ENCODE measurements at regions not wholly inside any gene's neighbourhood (a gene's known extent, or its start where the extent isn't known, plus 50 kb on each side); places are given as distances from the start of the nearest gene placed in this dataset.

DNA sequence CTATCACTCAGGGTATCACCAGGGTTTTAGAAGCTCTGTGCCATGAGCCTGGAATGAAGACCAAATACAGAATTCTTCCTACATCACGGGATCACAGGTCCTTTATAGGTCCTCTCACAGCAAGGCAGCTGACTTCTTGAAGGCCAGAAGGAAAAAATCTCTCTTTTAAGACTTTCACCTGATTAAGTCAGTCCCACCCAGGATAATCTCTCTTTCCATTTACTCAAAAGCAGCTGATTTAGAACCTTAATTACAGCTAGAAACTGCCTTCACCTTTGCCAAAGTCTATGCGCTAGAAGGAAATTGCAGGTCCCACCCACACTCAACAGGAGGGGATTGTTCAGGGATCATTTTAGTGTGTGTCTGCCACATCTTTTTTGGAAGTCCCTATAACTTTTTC, 135.1 kb downstream of the RAB11FIP2 start:
- TF ChIP-seq, protein P1, sequence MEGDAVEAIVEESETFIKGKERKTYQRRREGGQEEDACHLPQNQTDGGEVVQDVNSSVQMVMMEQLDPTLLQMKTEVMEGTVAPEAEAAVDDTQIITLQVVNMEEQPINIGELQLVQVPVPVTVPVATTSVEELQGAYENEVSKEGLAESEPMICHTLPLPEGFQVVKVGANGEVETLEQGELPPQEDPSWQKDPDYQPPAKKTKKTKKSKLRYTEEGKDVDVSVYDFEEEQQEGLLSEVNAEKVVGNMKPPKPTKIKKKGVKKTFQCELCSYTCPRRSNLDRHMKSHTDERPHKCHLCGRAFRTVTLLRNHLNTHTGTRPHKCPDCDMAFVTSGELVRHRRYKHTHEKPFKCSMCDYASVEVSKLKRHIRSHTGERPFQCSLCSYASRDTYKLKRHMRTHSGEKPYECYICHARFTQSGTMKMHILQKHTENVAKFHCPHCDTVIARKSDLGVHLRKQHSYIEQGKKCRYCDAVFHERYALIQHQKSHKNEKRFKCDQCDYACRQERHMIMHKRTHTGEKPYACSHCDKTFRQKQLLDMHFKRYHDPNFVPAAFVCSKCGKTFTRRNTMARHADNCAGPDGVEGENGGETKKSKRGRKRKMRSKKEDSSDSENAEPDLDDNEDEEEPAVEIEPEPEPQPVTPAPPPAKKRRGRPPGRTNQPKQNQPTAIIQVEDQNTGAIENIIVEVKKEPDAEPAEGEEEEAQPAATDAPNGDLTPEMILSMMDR (IDR thresholded peaks at IDR 0.05) = no peak
- no peak for TF ChIP-seq POLR2A (IDR thresholded peaks at IDR 0.05)
- TF ChIP-seq POLR2AphosphoS5 (IDR thresholded peaks at IDR 0.05) = no peak
- DNase-seq (ENCODE audit: low spot score in 2 of 2) = no peak
- H3K9me3 ChIP-seq = no peaks in the 10 kb centered on the region

DNA sequence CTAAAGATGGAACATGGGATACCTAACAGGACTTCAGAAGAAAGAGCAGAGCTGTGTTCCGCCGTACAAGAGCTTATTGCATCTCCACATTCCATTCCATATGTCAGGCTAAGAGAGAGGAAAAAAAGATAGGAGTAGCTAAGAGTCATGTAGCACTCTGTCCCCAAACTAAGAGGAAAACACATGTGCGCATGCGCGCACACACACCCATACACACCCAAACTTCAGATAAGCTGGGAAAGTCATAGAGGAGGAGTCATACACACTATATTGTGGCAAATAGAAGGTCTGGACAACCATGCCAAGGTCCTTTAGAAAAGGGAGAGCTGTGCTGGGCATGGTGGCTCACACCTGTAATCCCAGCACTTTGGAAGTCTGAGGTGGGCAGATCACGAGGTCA, 132.4 kb downstream of the RAB11FIP2 start:
- TF ChIP-seq, protein P1 (IDR thresholded peaks at IDR 0.05) = no peak
- TF ChIP-seq POLR2AphosphoS5 (IDR thresholded peaks at IDR 0.05) = no peak
- TF ChIP-seq POLR2A (IDR thresholded peaks at IDR 0.05) = no peak
- Histone ChIP-seq H3K27ac (no peak overlapping the region), H3K27me3 (peaks cover 0 to 11% of the 10 kb centered on the region in 2 donors), H3K9me3 (no peaks in the 10 kb centered on the region), H3K4me1 (no peaks in the 10 kb centered on the region), H3K4me3 (no peak overlapping the region), H3K36me3 (no peaks in the 10 kb centered on the region)
- no peak for DNase-seq (ENCODE audit: low spot score in 2 of 2)
- intact Hi-C loops (cut with DNase I; ENCODE audit: low total_unique reads) = no loop called here

More for the DNA sequence above, 135.1 kb downstream of the RAB11FIP2 start:
- peaks cover 0 to 11% of the 10 kb centered on the region in 2 donors for H3K27me3 ChIP-seq
- intact Hi-C loops (cut with DNase I; ENCODE audit: low total_unique reads) = no loop called here
- no peaks in the 10 kb centered on the region for H3K4me1 ChIP-seq
- H3K27ac ChIP-seq = no peak overlapping the region
- no peak overlapping the region for H3K4me3 ChIP-seq
- H3K36me3 ChIP-seq = no peaks in the 10 kb centered on the region

DNA sequence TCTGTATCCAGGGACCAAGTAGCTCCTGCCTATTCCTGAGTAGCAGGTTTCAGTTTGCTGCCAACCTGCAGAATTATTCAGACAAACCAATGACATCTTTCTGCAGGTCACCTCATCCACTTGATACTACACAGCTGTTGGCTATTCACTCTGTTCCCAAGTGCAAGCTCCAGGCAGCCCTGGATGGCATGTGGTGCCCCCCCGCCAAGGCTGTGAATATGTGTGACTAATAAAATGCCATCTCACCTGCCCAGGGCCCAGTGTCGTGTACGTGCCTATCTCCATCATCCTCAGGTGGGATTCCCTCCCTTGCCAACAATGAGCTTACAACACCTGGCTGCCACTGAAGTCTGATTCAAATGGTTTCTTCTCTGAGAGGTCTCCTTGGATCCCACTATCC, 125.8 kb downstream of the RAB11FIP2 start:
- DNase-seq (ENCODE audit: low spot score in 2 of 2) = no peak
- H3K9me3 ChIP-seq = no peaks in the 10 kb centered on the region
- intact Hi-C loops (cut with DNase I; ENCODE audit: low total_unique reads) = no loop called here
- H3K27me3 ChIP-seq = no peaks in the 10 kb centered on the region
- no peak overlapping the region for H3K4me3 ChIP-seq
- no peak overlapping the region for H3K27ac ChIP-seq
- TF ChIP-seq, protein P1 (IDR thresholded peaks at IDR 0.05) = no peak
- TF ChIP-seq POLR2A (IDR thresholded peaks at IDR 0.05) (no peak), POLR2AphosphoS5 (IDR thresholded peaks at IDR 0.05) (no peak)
- H3K4me1 ChIP-seq = no peaks in the 10 kb centered on the region
- H3K36me3 ChIP-seq = no peaks in the 10 kb centered on the region

DNA sequence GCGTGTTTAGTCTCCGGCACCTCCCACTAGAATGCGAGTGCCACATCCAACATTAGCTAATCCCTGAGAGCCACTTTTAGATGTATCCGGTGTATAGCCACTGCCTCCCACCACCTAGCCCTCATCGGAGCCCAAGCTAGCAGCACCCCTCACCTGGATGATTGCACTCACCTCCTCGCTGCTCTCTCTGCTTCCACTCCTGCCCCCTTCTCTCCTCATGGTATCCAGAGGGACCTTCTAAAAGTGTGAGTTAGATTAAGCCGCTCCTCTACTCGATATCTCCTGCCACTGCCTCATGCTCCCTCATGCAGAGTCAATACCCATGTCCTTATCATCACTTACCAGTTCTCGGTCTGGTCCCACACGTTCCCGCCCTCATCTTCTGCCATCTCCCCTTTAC, 125.3 kb downstream of the RAB11FIP2 start:
- Histone ChIP-seq H3K27ac (no peak overlapping the region), H3K36me3 (no peaks in the 10 kb centered on the region), H3K9me3 (no peaks in the 10 kb centered on the region), H3K4me3 (no peak overlapping the region), H3K27me3 (no peaks in the 10 kb centered on the region), H3K4me1 (no peaks in the 10 kb centered on the region)
- TF ChIP-seq POLR2A (IDR thresholded peaks at IDR 0.05) (no peak), POLR2AphosphoS5 (IDR thresholded peaks at IDR 0.05) (no peak)
- TF ChIP-seq, protein P1 (IDR thresholded peaks at IDR 0.05) = no peak
- no peak for DNase-seq (ENCODE audit: low spot score in 2 of 2)
- intact Hi-C loops (cut with DNase I; ENCODE audit: low total_unique reads) = no loop called here

DNA sequence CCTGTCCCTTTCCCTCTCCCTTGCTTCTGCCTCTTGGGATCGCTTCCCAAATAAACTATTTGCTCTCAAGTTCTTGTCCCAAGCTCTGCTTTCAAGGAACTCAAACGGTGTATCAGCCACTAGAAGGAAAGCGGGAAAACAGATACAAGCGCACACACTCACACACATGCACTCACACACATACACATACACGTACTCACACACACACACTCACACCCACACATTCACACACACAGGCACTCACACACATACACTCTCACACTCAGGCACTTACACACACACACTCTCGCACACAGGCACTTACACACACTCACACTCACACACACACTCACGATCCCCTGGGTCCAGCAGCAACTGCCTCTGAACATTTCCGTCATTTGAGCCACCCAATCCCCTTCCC, 121.9 kb downstream of the RAB11FIP2 start:
- Histone ChIP-seq H3K4me3 (no peak overlapping the region), H3K27me3 (peaks cover 0 to 5% of the 10 kb centered on the region in 2 donors), H3K9me3 (no peaks in the 10 kb centered on the region), H3K36me3 (no peaks in the 10 kb centered on the region), H3K4me1 (no peaks in the 10 kb centered on the region), H3K27ac (no peak overlapping the region)
- intact Hi-C loops (cut with DNase I; ENCODE audit: low total_unique reads) = no loop called here
- no peak for TF ChIP-seq POLR2AphosphoS5 (IDR thresholded peaks at IDR 0.05)
- no peak for DNase-seq (ENCODE audit: low spot score in 2 of 2)

DNA sequence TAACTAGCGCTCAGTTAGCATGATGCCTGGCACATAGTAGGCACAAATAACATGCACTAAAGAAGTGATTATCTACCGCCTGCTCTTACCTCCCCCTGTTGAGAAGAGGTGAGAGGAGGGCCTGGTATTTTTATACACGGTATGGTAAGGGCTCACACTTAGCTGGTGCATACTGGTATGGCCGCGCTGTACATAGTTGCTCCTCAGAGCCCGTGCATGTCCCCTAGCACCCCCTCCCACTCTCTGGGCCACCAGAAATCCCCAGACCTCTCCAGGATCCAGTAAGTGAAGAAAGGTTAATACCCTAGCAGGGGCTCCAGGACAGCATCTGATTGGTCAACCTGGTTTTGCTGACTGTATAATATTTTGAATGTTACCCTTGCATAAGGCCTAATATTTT, 121.4 kb downstream of the RAB11FIP2 start:
- TF ChIP-seq POLR2A (IDR thresholded peaks at IDR 0.05) (no peak), POLR2AphosphoS5 (IDR thresholded peaks at IDR 0.05) (no peak)
- TF ChIP-seq, protein P1 (IDR thresholded peaks at IDR 0.05) = no peak
- DNase-seq (ENCODE audit: low spot score in 2 of 2) = no peak
- Histone ChIP-seq H3K36me3 (no peaks in the 10 kb centered on the region), H3K27me3 (peaks cover 0 to 6% of the 10 kb centered on the region in 2 donors), H3K27ac (no peak overlapping the region), H3K4me3 (no peak overlapping the region), H3K4me1 (no peaks in the 10 kb centered on the region), H3K9me3 (no peaks in the 10 kb centered on the region)
- intact Hi-C loops (cut with DNase I; ENCODE audit: low total_unique reads) = no loop called here
